GM23338 (cell line): ENCODE measurements at regions not wholly inside any gene's neighbourhood (a gene's known extent, or its start where the extent isn't known, plus 50 kb on each side); places are given as distances from the start of the nearest gene placed in this dataset.

ENCODE experiments used
- ATAC-seq: fragments of 200-7000 bp; cut with Tn5 transposase; 3 replicates; pipeline ENCODE4 v1.9.1; 2020
- DNase-seq: peaks from one replicate; pipeline ENCODE4 v3.0.0-alpha.2; 2015; ENCODE audit warnings: low spot score
- H2AFZ ChIP-seq: fragments of 200-600 bp; sonication (generic); 2 replicates; pipeline ENCODE4 v1.8.0; 2016; ENCODE audit warnings: antibody characterized with exemption, mild to moderate bottlenecking, moderate library complexity
- H3F3A ChIP-seq: fragments of 200-600 bp; sonication (generic); replicated peaks from 2 replicates; pipeline ENCODE4 v1.8.0; 2017; ENCODE audit warnings: antibody characterized with exemption, mixed run types, low read depth
- H3K27ac ChIP-seq: fragments of 200-600 bp; sonication (generic); 2 replicates; pipeline ENCODE4 v1.6.1; 2016; ENCODE audit warnings: low read depth
- H3K27me3 ChIP-seq: fragments of 200-600 bp; sonication (generic); 2 replicates; pipeline ENCODE4 v1.8.0; 2016; ENCODE audit warnings: mild to moderate bottlenecking, mixed run types, moderate library complexity; ENCODE audit not compliant: insufficient read depth
- H3K36me3 ChIP-seq: fragments of 200-600 bp; sonication (generic); 2 replicates; pipeline ENCODE4 v1.8.0; 2016; ENCODE audit warnings: mild to moderate bottlenecking; ENCODE audit not compliant: insufficient read depth
- H3K4me1 ChIP-seq: fragments of 200-600 bp; sonication (generic); 2 replicates; pipeline ENCODE4 v1.8.0; 2016; ENCODE audit warnings: mild to moderate bottlenecking, moderate library complexity; ENCODE audit not compliant: insufficient read depth
- H3K4me2 ChIP-seq: fragments of 200-600 bp; sonication (generic); 2 replicates; pipeline ENCODE4 v1.7.1; 2017; ENCODE audit warnings: mixed run types
- H3K4me3 ChIP-seq: fragments of 200-600 bp; sonication (generic); 2 replicates; pipeline ENCODE4 v1.6.1; 2016; ENCODE audit warnings: mixed run types
- H3K79me2 ChIP-seq: fragments of 200-600 bp; sonication (generic); replicated peaks from 2 replicates; pipeline ENCODE4 v1.8.0; 2017; ENCODE audit warnings: mild to moderate bottlenecking; ENCODE audit not compliant: insufficient read depth
- H3K9me2 ChIP-seq: fragments of 200-600 bp; sonication (generic); 2 replicates; pipeline ENCODE4 v1.8.0; 2017; ENCODE audit not compliant: insufficient read depth
- H4K20me1 ChIP-seq: fragments of 200-600 bp; sonication (generic); replicated peaks from 2 replicates; pipeline ENCODE4 v1.8.0; 2017; ENCODE audit warnings: mild to moderate bottlenecking; ENCODE audit not compliant: insufficient read depth
- H3K27ac Mint-ChIP-seq: 2 replicates; pipeline ENCODE4 v1.8.0; 2020; ENCODE audit warnings: inconsistent platforms, mild to moderate bottlenecking, moderate library complexity, mixed read lengths
- H3K27me3 Mint-ChIP-seq: 3 replicates; pipeline ENCODE4 v1.8.0; 2022; ENCODE audit warnings: low read depth, mild to moderate bottlenecking, moderate library complexity, mixed read lengths, inconsistent platforms; ENCODE audit not compliant: insufficient read depth, poor library complexity
- H3K36me3 Mint-ChIP-seq: 3 replicates; pipeline ENCODE4 v1.8.0; 2021; ENCODE audit warnings: low read depth, mild to moderate bottlenecking, inconsistent platforms, moderate library complexity, mixed read lengths
- H3K4me1 Mint-ChIP-seq: 3 replicates; pipeline ENCODE4 v1.8.0; 2020; ENCODE audit warnings: mild to moderate bottlenecking, inconsistent platforms, mixed read lengths
- H3K4me3 Mint-ChIP-seq: 3 replicates; pipeline ENCODE4 v1.8.0; 2021; ENCODE audit warnings: moderate library complexity, mild to moderate bottlenecking, inconsistent platforms, mixed read lengths
- H3K9me3 Mint-ChIP-seq: 3 replicates; pipeline ENCODE4 v1.8.0; 2020; ENCODE audit warnings: moderate library complexity, mild to moderate bottlenecking, inconsistent platforms, mixed read lengths
- CREB1 ChIP-seq: fragments of 250-450 bp; sonication (Bioruptor Pico); IDR thresholded peaks from 2 replicates; pipeline ENCODE4 v1.5.0; 2020; ENCODE audit warnings: low read depth, mild to moderate bottlenecking, moderate library complexity
- CTCF ChIP-seq, 2 experiments: fragments of 200-600 bp in 1 of 2; sonication (generic) in 1 of 2; conservative IDR thresholded peaks; 2 replicates each; pipeline versions ENCODE4 v1.5.1 to v1.6.1; 2016 to 2017; ENCODE audit warnings: antibody characterized with exemption in 2 of 2, low read depth in 2 of 2, mild to moderate bottlenecking in 2 of 2, moderate library complexity in 1 of 2
- EZH2 ChIP-seq: fragments of 200-600 bp; sonication (generic); IDR thresholded peaks from one replicate; pipeline ENCODE4 v1.8.0; 2017; ENCODE audit warnings: antibody characterized with exemption, mild to moderate bottlenecking, low read depth; ENCODE audit not compliant: unreplicated experiment
- EZH2phosphoT487 ChIP-seq: fragments of 200-600 bp; sonication (generic); IDR thresholded peaks from one replicate; pipeline ENCODE4 v1.8.1; 2018; ENCODE audit warnings: antibody characterized with exemption; ENCODE audit not compliant: unreplicated experiment
- JUNB ChIP-seq: IDR thresholded peaks from one replicate; pipeline ENCODE4 v1.6.1; 2016; ENCODE audit warnings: antibody characterized with exemption; ENCODE audit not compliant: unreplicated experiment
- NANOG ChIP-seq: IDR thresholded peaks from 2 replicates; pipeline ENCODE4 v1.6.1; 2016; ENCODE audit warnings: antibody characterized with exemption, borderline replicate concordance
- POLR2AphosphoS5 ChIP-seq: IDR thresholded peaks from 2 replicates; pipeline ENCODE4 v1.6.1; 2016; ENCODE audit warnings: antibody characterized with exemption, low read depth
- REST ChIP-seq: IDR thresholded peaks from one replicate; pipeline ENCODE4 v1.6.1; 2018; ENCODE audit warnings: antibody characterized with exemption; ENCODE audit not compliant: unreplicated experiment
- STAT1 ChIP-seq: IDR thresholded peaks from one replicate; pipeline ENCODE4 v1.6.1; 2016; ENCODE audit warnings: antibody characterized with exemption; ENCODE audit not compliant: unreplicated experiment
- ZNF114 ChIP-seq: fragments of 250-450 bp; sonication (Bioruptor Pico); IDR thresholded peaks from 2 replicates; pipeline ENCODE4 v1.5.0; 2020; ENCODE audit warnings: mild to moderate bottlenecking, moderate library complexity
- ZNF331 ChIP-seq: fragments of 250-450 bp; sonication (Bioruptor Pico); IDR thresholded peaks from 2 replicates; pipeline ENCODE4 v1.5.0; 2020; ENCODE audit warnings: low read depth, mild to moderate bottlenecking, moderate library complexity
- ZNF462 ChIP-seq: fragments of 250-450 bp; sonication (Bioruptor Pico); IDR thresholded peaks from 2 replicates; pipeline ENCODE4 v1.5.0; 2020; ENCODE audit warnings: mild to moderate bottlenecking, moderate library complexity
- TF ChIP-seq, protein P1 (sequence below): IDR thresholded peaks from 2 replicates; pipeline ENCODE4 v1.6.1; 2016; ENCODE audit warnings: antibody characterized with exemption

DNA sequence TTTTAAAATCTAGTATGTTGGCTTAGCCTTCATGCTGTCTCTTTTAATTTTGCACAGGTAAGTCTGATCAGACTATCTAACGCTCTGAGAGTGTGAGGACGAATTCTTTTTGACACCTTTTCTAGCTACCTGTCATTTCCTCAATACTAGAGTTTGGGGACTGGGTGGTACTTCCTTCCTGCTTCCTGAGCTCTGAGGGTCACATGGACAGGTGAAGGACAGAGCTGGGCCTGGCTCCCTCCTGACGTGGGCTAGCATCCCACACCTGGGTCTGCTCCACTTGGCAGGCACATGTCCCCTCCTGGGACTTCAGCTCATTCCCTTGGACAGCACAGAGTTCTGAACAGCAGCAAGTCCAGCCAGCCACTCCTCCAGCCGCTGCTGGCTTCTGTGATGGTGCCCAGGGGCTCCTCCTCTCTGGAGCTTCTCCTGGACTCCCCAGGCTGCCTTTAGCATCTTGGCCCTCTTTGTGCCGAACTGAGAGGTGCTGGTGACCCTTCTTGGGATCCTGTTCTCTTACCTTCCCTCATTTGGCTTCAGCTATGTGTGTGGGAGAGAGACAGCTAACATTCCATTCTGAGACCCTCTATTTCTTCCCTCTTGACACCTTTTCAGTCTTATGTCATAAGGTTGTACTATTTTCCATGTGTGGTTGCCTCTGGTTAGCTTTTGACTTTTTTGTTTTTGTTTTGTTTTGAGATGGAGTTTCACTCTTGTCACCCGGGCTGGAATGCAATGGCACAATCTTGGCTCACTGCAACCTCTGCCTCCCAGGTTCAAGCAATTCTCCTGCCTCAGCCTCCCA, 106.9 kb downstream of the B3GNT2 start:
- Histone ChIP-seq H3K27me3 (no peaks in the 10 kb centered on the region), H3K9me2 (peaks cover 8% of the 10 kb centered on the region), H3K4me2 (no peak overlapping the region), H3K36me3 (no peaks in the 10 kb centered on the region), H4K20me1 (no peaks in the 10 kb centered on the region), H2AFZ (no peak overlapping the region; the same call in 1 of the 2 replicates), H3K4me3 (no peak overlapping the region), H3K79me2 (no peaks in the 10 kb centered on the region), H3F3A (no peaks in the 10 kb centered on the region), H3K4me1 (peaks cover 23% of the 10 kb centered on the region), H3K27ac (no peak overlapping the region)
- Mint-ChIP-seq H3K27me3 (peaks cover 15% of the 10 kb centered on the region), H3K27ac (no peak overlapping the region), H3K4me1 (peaks cover 31% of the 10 kb centered on the region), H3K4me3 (no peak overlapping the region), H3K36me3 (no peaks in the 10 kb centered on the region), H3K9me3 (no peaks in the 10 kb centered on the region)
- no peak for DNase-seq
- no peak for ATAC-seq
- TF ChIP-seq POLR2AphosphoS5 (no peak), ZNF331 (CRISPR knock-in tag) (no peak), CREB1 (CRISPR knock-in tag) (no peak), NANOG (no peak), CTCF (conservative IDR thresholded peaks at IDR 0.05; ENCODE audit: low read depth in 2 of 2) (no peak), JUNB (no peak), ZNF114 (no peak), ZNF462 (CRISPR knock-in tag) (no peak), STAT1 (no peak), REST (no peak), EZH2phosphoT487 (no peak), EZH2 (no peak)
- TF ChIP-seq, protein P1, sequence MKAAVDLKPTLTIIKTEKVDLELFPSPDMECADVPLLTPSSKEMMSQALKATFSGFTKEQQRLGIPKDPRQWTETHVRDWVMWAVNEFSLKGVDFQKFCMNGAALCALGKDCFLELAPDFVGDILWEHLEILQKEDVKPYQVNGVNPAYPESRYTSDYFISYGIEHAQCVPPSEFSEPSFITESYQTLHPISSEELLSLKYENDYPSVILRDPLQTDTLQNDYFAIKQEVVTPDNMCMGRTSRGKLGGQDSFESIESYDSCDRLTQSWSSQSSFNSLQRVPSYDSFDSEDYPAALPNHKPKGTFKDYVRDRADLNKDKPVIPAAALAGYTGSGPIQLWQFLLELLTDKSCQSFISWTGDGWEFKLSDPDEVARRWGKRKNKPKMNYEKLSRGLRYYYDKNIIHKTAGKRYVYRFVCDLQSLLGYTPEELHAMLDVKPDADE, result no peak
